SK-N-SH treated with all-trans-retinoic acid at 6 μM for 48 hours (cell line): ENCODE measurements at regions not wholly inside any gene's neighbourhood (a gene's known extent, or its start where the extent isn't known, plus 50 kb on each side); places are given as distances from the start of the nearest gene placed in this dataset.

Source experiments
- ATAC-seq: fragments of 200-7000 bp; cut with Tn5 transposase; 3 replicates; pipeline ENCODE4 v1.9.1; 2020; ENCODE audit warnings: mild to moderate bottlenecking, moderate library complexity
- ARNTL ChIP-seq: fragments of 450-650 bp; formaldehyde crosslinking; IDR thresholded peaks from 2 replicates; pipeline ENCODE4 v1.5.0; 2020; ENCODE audit warnings: low read depth, mild to moderate bottlenecking, moderate library complexity, borderline replicate concordance
- BACH2 ChIP-seq: fragments of 250-450 bp; sonication (Bioruptor Pico); IDR thresholded peaks from 2 replicates; pipeline ENCODE4 v1.9.0; 2021; ENCODE audit warnings: mild to moderate bottlenecking, borderline replicate concordance
- CREB5 ChIP-seq: fragments of 250-450 bp; sonication (Bioruptor Pico); IDR thresholded peaks from 2 replicates; pipeline ENCODE4 v1.5.1; 2020; ENCODE audit warnings: low read depth, mild to moderate bottlenecking, moderate library complexity
- CSDC2 ChIP-seq: fragments of 250-450 bp; sonication (Bioruptor Pico); IDR thresholded peaks from 2 replicates; pipeline ENCODE4 v1.5.0; 2020; ENCODE audit warnings: mild to moderate bottlenecking, moderate library complexity
- CSRNP3 ChIP-seq: fragments of 250-450 bp; sonication (Bioruptor Pico); IDR thresholded peaks from 2 replicates; pipeline ENCODE4 v1.5.1; 2021; ENCODE audit warnings: mild to moderate bottlenecking, moderate library complexity
- GLIS3 ChIP-seq: fragments of 250-450 bp; sonication (Bioruptor Pico); IDR thresholded peaks from 2 replicates; pipeline ENCODE4 v1.5.0; 2020; ENCODE audit warnings: mild to moderate bottlenecking, moderate library complexity
- ISL1 ChIP-seq: fragments of 250-450 bp; sonication (Bioruptor Pico); IDR thresholded peaks from 2 replicates; pipeline ENCODE4 v2.1.2; 2022; ENCODE audit warnings: mild to moderate bottlenecking, moderate library complexity
- PATZ1 ChIP-seq: fragments of 250-450 bp; sonication (Bioruptor Pico); IDR thresholded peaks from 2 replicates; pipeline ENCODE4 v1.8.0; 2020; ENCODE audit warnings: mild to moderate bottlenecking, moderate library complexity, borderline replicate concordance
- POU6F1 ChIP-seq: fragments of 250-450 bp; sonication (Bioruptor Pico); IDR thresholded peaks from 2 replicates; pipeline ENCODE4 v1.8.0; 2021; ENCODE audit warnings: low read depth, mild to moderate bottlenecking, moderate library complexity, borderline replicate concordance
- PPARA ChIP-seq: fragments of 250-450 bp; sonication (Bioruptor Pico); IDR thresholded peaks from 2 replicates; pipeline ENCODE4 v1.5.0; 2020; ENCODE audit warnings: mild to moderate bottlenecking, borderline replicate concordance
- RARB ChIP-seq: fragments of 250-450 bp; sonication (Bioruptor Pico); IDR thresholded peaks from 2 replicates; pipeline ENCODE4 v1.8.0; 2021; ENCODE audit warnings: mild to moderate bottlenecking, moderate library complexity
- SNAI2 ChIP-seq: fragments of 250-450 bp; sonication (Bioruptor Pico); IDR thresholded peaks from 2 replicates; pipeline ENCODE4 v1.5.0; 2020; ENCODE audit warnings: mild to moderate bottlenecking, moderate library complexity
- TCF4 ChIP-seq: fragments of 250-450 bp; sonication (Bioruptor Pico); IDR thresholded peaks from 2 replicates; pipeline ENCODE4 v1.8.0; 2021; ENCODE audit warnings: mild to moderate bottlenecking, moderate library complexity, borderline replicate concordance
- TOX ChIP-seq: fragments of 250-450 bp; sonication (Bioruptor Pico); IDR thresholded peaks from 2 replicates; pipeline ENCODE4 v1.8.0; 2021; ENCODE audit warnings: mild to moderate bottlenecking, moderate library complexity, borderline replicate concordance
- TSHZ2 ChIP-seq: fragments of 250-450 bp; sonication (Bioruptor Pico); IDR thresholded peaks from 2 replicates; pipeline ENCODE4 v1.5.0; 2020; ENCODE audit warnings: mild to moderate bottlenecking, moderate library complexity
- ZC3H10 ChIP-seq: fragments of 250-450 bp; sonication (Bioruptor Pico); IDR thresholded peaks from 2 replicates; pipeline ENCODE4 v1.5.1; 2021; ENCODE audit warnings: mild to moderate bottlenecking, moderate library complexity
- ZFP3 ChIP-seq: fragments of 250-450 bp; sonication (Bioruptor Pico); IDR thresholded peaks from 2 replicates; pipeline ENCODE4 v1.5.0; 2020; ENCODE audit warnings: mild to moderate bottlenecking, moderate library complexity
- ZFP30 ChIP-seq: fragments of 450-650 bp; formaldehyde crosslinking; IDR thresholded peaks from 2 replicates; pipeline ENCODE4 v1.5.0; 2022; ENCODE audit warnings: mild to moderate bottlenecking, moderate library complexity
- ZNF70 ChIP-seq: fragments of 450-650 bp; formaldehyde crosslinking; IDR thresholded peaks from 2 replicates; pipeline ENCODE4 v1.5.0; 2020; ENCODE audit warnings: mild to moderate bottlenecking, moderate library complexity

GRCh38 chr3:148204131-148204530 lies 493.6 kb upstream of the AGTR1 start:
- TF ChIP-seq ZFP30 (CRISPR knock-in tag) (no peak), ZC3H10 (no peak), CSRNP3 (CRISPR knock-in tag) (no peak), TOX (CRISPR knock-in tag) (no peak)
- no peak for ATAC-seq

GRCh38 chr3:148205977-148206376 lies 491.7 kb upstream of the AGTR1 start:
- TF ChIP-seq POU6F1 (CRISPR knock-in tag), result peak; percentile 65; the same call in 1 of the 2 replicates
- TF ChIP-seq TOX (CRISPR knock-in tag), result peak; percentile 66; the same call in 1 of the 2 replicates
- 0 out of 2 replicates have a peak, but pooled peaks have one; percentile 47 for TF ChIP-seq RARB (CRISPR knock-in tag)
- TF ChIP-seq CSDC2 (CRISPR knock-in tag), result no peak
- no peak for TF ChIP-seq TSHZ2 (CRISPR knock-in tag)
- TF ChIP-seq ISL1 (CRISPR knock-in tag), result peak; percentile 58
- no peak for TF ChIP-seq ZFP3 (CRISPR knock-in tag)
- TF ChIP-seq CSRNP3 (CRISPR knock-in tag), result no peak
- peak; percentile 93 for ATAC-seq

- peak; percentile 62 for ATAC-seq
- TF ChIP-seq CSDC2 (CRISPR knock-in tag) (no peak), ARNTL (CRISPR knock-in tag) (no peak), POU6F1 (CRISPR knock-in tag) (no peak), ISL1 (CRISPR knock-in tag) (no peak), ZFP3 (CRISPR knock-in tag) (no peak), PPARA (CRISPR knock-in tag) (no peak), TCF4 (CRISPR knock-in tag) (no peak)
Measured at GRCh38 chr3:148206446-148206845, 491.3 kb upstream of the AGTR1 start.

- no peak for ATAC-seq
- no peak for TF ChIP-seq GLIS3 (CRISPR knock-in tag)
- no peak for TF ChIP-seq CREB5 (CRISPR knock-in tag)
- TF ChIP-seq ZC3H10, result no peak
- TF ChIP-seq TSHZ2 (CRISPR knock-in tag), result no peak
- no peak for TF ChIP-seq ARNTL (CRISPR knock-in tag)
- no peak for TF ChIP-seq RARB (CRISPR knock-in tag)
- TF ChIP-seq BACH2 (CRISPR knock-in tag), result no peak
- TF ChIP-seq ZNF70 (CRISPR knock-in tag), result no peak
- TF ChIP-seq PATZ1, result no peak
- no peak for TF ChIP-seq SNAI2 (CRISPR knock-in tag)
- no peak for TF ChIP-seq ZFP30 (CRISPR knock-in tag)
- no peak for TF ChIP-seq ISL1 (CRISPR knock-in tag)
- TF ChIP-seq CSDC2 (CRISPR knock-in tag), result no peak
Measured at GRCh38 chr3:148208975-148209374, 488.7 kb upstream of the AGTR1 start.
